ENCODE measurements at regions not wholly inside any gene's neighbourhood (a gene's known extent, or its start where the extent isn't known, plus 50 kb on each side); places are given as distances from the start of the nearest gene placed in this dataset.

DNA sequence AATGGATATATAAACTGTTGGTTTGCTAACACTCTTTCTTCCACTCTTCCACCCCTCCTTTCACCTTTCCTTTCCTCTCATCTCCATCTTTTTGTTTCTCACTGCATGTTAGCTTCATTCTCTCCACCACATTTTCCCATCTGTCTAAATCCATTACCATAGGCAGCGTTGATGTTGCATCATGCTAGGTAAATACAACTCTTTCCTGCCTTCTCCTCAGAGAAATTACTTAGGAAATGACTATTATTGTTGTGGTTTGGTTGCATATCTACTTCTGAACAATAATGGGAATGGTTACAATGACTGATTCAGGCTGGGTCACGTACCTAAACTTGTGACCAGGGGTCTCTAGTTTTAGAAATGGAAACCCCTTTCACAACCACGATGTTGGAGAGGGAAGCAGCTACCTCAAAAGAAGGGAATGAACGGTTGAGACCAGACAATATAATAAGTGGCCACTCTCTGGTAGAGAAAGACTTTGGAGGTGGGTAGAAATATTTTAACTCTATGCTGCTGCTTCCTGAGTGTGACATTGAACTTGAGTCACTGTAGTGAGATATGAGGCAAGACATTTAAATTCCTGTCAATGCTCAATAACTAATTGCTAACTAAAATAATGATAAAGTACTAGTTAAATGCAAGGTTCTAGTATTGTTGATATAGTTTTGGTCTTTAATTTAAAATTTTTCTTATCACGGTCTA, 314.1 kb upstream of the TGFBR2 start:
- TF ChIP-seq, protein P1, sequence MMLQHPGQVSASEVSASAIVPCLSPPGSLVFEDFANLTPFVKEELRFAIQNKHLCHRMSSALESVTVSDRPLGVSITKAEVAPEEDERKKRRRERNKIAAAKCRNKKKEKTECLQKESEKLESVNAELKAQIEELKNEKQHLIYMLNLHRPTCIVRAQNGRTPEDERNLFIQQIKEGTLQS (CRISPR knock-in tag; conservative IDR thresholded peaks at IDR 0.05), result no peak
- TF ChIP-seq, protein P2, sequence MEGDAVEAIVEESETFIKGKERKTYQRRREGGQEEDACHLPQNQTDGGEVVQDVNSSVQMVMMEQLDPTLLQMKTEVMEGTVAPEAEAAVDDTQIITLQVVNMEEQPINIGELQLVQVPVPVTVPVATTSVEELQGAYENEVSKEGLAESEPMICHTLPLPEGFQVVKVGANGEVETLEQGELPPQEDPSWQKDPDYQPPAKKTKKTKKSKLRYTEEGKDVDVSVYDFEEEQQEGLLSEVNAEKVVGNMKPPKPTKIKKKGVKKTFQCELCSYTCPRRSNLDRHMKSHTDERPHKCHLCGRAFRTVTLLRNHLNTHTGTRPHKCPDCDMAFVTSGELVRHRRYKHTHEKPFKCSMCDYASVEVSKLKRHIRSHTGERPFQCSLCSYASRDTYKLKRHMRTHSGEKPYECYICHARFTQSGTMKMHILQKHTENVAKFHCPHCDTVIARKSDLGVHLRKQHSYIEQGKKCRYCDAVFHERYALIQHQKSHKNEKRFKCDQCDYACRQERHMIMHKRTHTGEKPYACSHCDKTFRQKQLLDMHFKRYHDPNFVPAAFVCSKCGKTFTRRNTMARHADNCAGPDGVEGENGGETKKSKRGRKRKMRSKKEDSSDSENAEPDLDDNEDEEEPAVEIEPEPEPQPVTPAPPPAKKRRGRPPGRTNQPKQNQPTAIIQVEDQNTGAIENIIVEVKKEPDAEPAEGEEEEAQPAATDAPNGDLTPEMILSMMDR (IDR thresholded peaks at IDR 0.05), result no peak
